GM12892 (cell line): ENCODE measurements at regions not wholly inside any gene's neighbourhood (a gene's known extent, or its start where the extent isn't known, plus 50 kb on each side); places are given as distances from the start of the nearest gene placed in this dataset.

ENCODE experiments used
- POLR2A ChIP-seq: IDR thresholded peaks from 2 replicates; pipeline ENCODE4 v1.6.1; 2011; ENCODE audit warnings: low read depth, low read length, control low read depth
- TAF1 ChIP-seq: IDR thresholded peaks from 2 replicates; pipeline ENCODE4 v1.6.1; 2011; ENCODE audit warnings: low read depth, mild to moderate bottlenecking, control low read depth, low read length, borderline replicate concordance

GRCh38 chr6:132142308-132142707 lies 191.1 kb upstream of the CCN2 start:
- TF ChIP-seq TAF1 (no peak), POLR2A (no peak)
